ENCODE measurements at regions not wholly inside any gene's neighbourhood (a gene's known extent, or its start where the extent isn't known, plus 50 kb on each side); places are given as distances from the start of the nearest gene placed in this dataset.
"Not testable (repeated sequence)": the region's sequence is repeated elsewhere in the genome, so short reads cannot be mapped to it uniquely, and the experiment has no call there.

GRCh38 chr21:9033295-9033694, 1488.1 kb upstream of the TPTE start:
- ATAC-seq; H3K4me1 ChIP-seq; DNase-seq (ENCODE audit: low read depth in 1 of 2, low spot score in 1 of 2); H3K4me2 ChIP-seq; H3K27ac ChIP-seq; FAIRE-seq; H3K4me3 ChIP-seq; POLR2A ChIA-PET; CTCF ChIA-PET; H3K9me3 ChIP-seq: not testable (repeated sequence)
- WGBS (ENCODE audit: missing lambda C conversion rate): 15% methylated on average over 7 of the region's 8 CpGs

- H3K4me3 ChIP-seq; DNase-seq (ENCODE audit: low read depth in 1 of 2, low spot score in 1 of 2); H3K4me2 ChIP-seq; FAIRE-seq; ATAC-seq; H3K4me1 ChIP-seq; POLR2A ChIA-PET; CTCF ChIA-PET; H3K27ac ChIP-seq; H3K9me3 ChIP-seq: not testable (repeated sequence)
- 34% methylated on average over 6 of the region's 8 CpGs for WGBS (ENCODE audit: missing lambda C conversion rate)
Observed at GRCh38 chr21:9034491-9035200, 1486.7 kb upstream of the TPTE start.

GRCh38 chr21:9035225-9035624, 1486.2 kb upstream of the TPTE start:
- H3K4me1 ChIP-seq; DNase-seq (ENCODE audit: low read depth in 1 of 2, low spot score in 1 of 2); H3K4me2 ChIP-seq; H3K9me3 ChIP-seq; H3K4me3 ChIP-seq; ATAC-seq; H3K27ac ChIP-seq; POLR2A ChIA-PET; FAIRE-seq; CTCF ChIA-PET: not testable (repeated sequence)
- no CpG with 5 or more reads among the region's 1 CpG for WGBS (ENCODE audit: missing lambda C conversion rate)

- ATAC-seq; H3K27ac ChIP-seq; H3K9me3 ChIP-seq; H3K4me3 ChIP-seq; FAIRE-seq; DNase-seq (ENCODE audit: low read depth in 1 of 2, low spot score in 1 of 2); H3K4me2 ChIP-seq; CTCF ChIA-PET; H3K4me1 ChIP-seq; POLR2A ChIA-PET: not testable (repeated sequence)
- no CpG with 5 or more reads among the region's 2 CpGs for WGBS (ENCODE audit: missing lambda C conversion rate)
Observed at GRCh38 chr21:9035970-9036369, 1485.4 kb upstream of the TPTE start.

GRCh38 chr21:9036966-9037587, 1484.3 kb upstream of the TPTE start:
- H3K4me1 ChIP-seq; DNase-seq (ENCODE audit: low read depth in 1 of 2, low spot score in 1 of 2); CTCF ChIA-PET; H3K4me3 ChIP-seq; H3K27ac ChIP-seq; H3K9me3 ChIP-seq; POLR2A ChIA-PET; FAIRE-seq; ATAC-seq; H3K4me2 ChIP-seq: not testable (repeated sequence)
- WGBS (ENCODE audit: missing lambda C conversion rate): 55% methylated on average over 3 of the region's 4 CpGs

GRCh38 chr21:9037588-9038544, 1483.5 kb upstream of the TPTE start:
- H3K9me3 ChIP-seq: not testable (repeated sequence)

GRCh38 chr21:9039520-9040365, 1481.6 kb upstream of the TPTE start:
- H3K4me3 ChIP-seq; H3K9me3 ChIP-seq; H3K4me1 ChIP-seq; H3K27ac ChIP-seq; FAIRE-seq; DNase-seq (ENCODE audit: low read depth in 1 of 2, low spot score in 1 of 2); POLR2A ChIA-PET: not testable (repeated sequence)
- ATAC-seq: peak; percentile 49 to 64
- 25% methylated on average over 45 of the region's 45 CpGs for WGBS (ENCODE audit: missing lambda C conversion rate)
- CTCF ChIA-PET: interaction anchor here (0.6 kb wide), 1 partner anchor 44 kb away, joined by 3 read pairs; no protein-coding TSS in a partner anchor
- 0 out of 3 replicates have a peak overlapping the region, but pooled peaks have one; percentile 26 for H3K4me2 ChIP-seq

More at GRCh38 chr21:9037588-9038544, 1483.5 kb upstream of the TPTE start:
- POLR2A ChIA-PET; H3K4me3 ChIP-seq; CTCF ChIA-PET; DNase-seq (ENCODE audit: low read depth in 1 of 2, low spot score in 1 of 2); H3K27ac ChIP-seq; ATAC-seq; FAIRE-seq; H3K4me1 ChIP-seq; H3K4me2 ChIP-seq: not testable (repeated sequence)
- 23% methylated on average over 38 of the region's 39 CpGs for WGBS (ENCODE audit: missing lambda C conversion rate)

GRCh38 chr21:9040406-9040805, 1481.0 kb upstream of the TPTE start:
- H3K4me1 ChIP-seq; DNase-seq (ENCODE audit: low read depth in 1 of 2, low spot score in 1 of 2); POLR2A ChIA-PET; H3K4me3 ChIP-seq; H3K4me2 ChIP-seq; FAIRE-seq; H3K9me3 ChIP-seq; H3K27ac ChIP-seq; ATAC-seq: not testable (repeated sequence)
- 45% methylated on average over 19 of the region's 19 CpGs for WGBS (ENCODE audit: missing lambda C conversion rate)
- CTCF ChIA-PET: interaction anchor here (0.6 kb wide), 1 partner anchor 45 kb away, joined by 3 read pairs; no protein-coding TSS in a partner anchor

- DNase-seq (ENCODE audit: low read depth in 1 of 2, low spot score in 1 of 2): not testable (repeated sequence)
Observed at GRCh38 chr21:9041175-9041948, 1480.0 kb upstream of the TPTE start.

GRCh38 chr21:9043089-9043488, 1478.3 kb upstream of the TPTE start:
- H3K27ac ChIP-seq; CTCF ChIA-PET; POLR2A ChIA-PET; H3K4me1 ChIP-seq; H3K9me3 ChIP-seq; FAIRE-seq; DNase-seq (ENCODE audit: low read depth in 1 of 2, low spot score in 1 of 2): not testable (repeated sequence)
- WGBS (ENCODE audit: missing lambda C conversion rate): 31% methylated on average over 10 of the region's 38 CpGs
- H3K4me2 ChIP-seq: 0 out of 3 replicates have a peak overlapping the region, but pooled peaks have one; percentile 33
- peak; percentile 57 to 93 for ATAC-seq
- H3K4me3 ChIP-seq: peak overlapping the region; percentile 26; the same call in 1 of the 3 replicates

More at GRCh38 chr21:9041175-9041948, 1480.0 kb upstream of the TPTE start:
- CTCF ChIA-PET, POLR2A ChIA-PET, H3K4me1 ChIP-seq, H3K4me3 ChIP-seq, ATAC-seq, H3K9me3 ChIP-seq, FAIRE-seq, H3K27ac ChIP-seq, H3K4me2 ChIP-seq: not testable (repeated sequence)
- WGBS (ENCODE audit: missing lambda C conversion rate): 69% methylated on average over 24 of the region's 33 CpGs

Measured in A549 (cell line).